Fibroblast of lung (primary cell): ENCODE measurements at regions not wholly inside any gene's neighbourhood (a gene's known extent, or its start where the extent isn't known, plus 50 kb on each side); places are given as distances from the start of the nearest gene placed in this dataset.

Experiments
- DNase-seq, 2 donors: peaks; one replicate each; pipeline versions ENCODE4 v3.0.0 to v3.0.0-alpha.2; 2010; ENCODE audit warnings: low read depth in 2 of 2
- H2AFZ ChIP-seq: 2 replicates; pipeline ENCODE4 v1.5.1; 2012; ENCODE audit warnings: low read length, control low read depth, inconsistent platforms
- H3K27ac ChIP-seq: 2 replicates; pipeline ENCODE4 v1.5.1; 2011; ENCODE audit warnings: low read length, control low read depth; ENCODE audit not compliant: insufficient read depth
- H3K27me3 ChIP-seq: 2 replicates; pipeline ENCODE4 v1.5.1; 2011; ENCODE audit warnings: mild to moderate bottlenecking, low read length; ENCODE audit not compliant: control insufficient read depth, insufficient read depth
- H3K36me3 ChIP-seq: 2 replicates; pipeline ENCODE4 v1.5.1; 2011; ENCODE audit warnings: low read length; ENCODE audit not compliant: control insufficient read depth, insufficient read depth
- H3K4me1 ChIP-seq: 2 replicates; pipeline ENCODE4 v1.5.1; 2011; ENCODE audit warnings: low read length; ENCODE audit not compliant: control insufficient read depth, insufficient read depth; ENCODE audit errors: extremely low read depth
- H3K4me2 ChIP-seq: 2 replicates; pipeline ENCODE4 v1.5.1; 2011; ENCODE audit warnings: low read length, control low read depth; ENCODE audit not compliant: insufficient read depth; ENCODE audit errors: extremely low read depth
- H3K4me3 ChIP-seq, 4 experiments: fragments of 200-600 bp in 1 of 4; sonication (generic) in 1 of 4; replicated peaks in 1 of 4; 2 replicates each; pipeline ENCODE4 v1.5.1; 2011 to 2016; ENCODE audit warnings: low read length in 4 of 4, low read depth in 3 of 4, mild to moderate bottlenecking in 3 of 4, control low read depth in 2 of 4, inconsistent platforms in 1 of 4, mixed read lengths in 1 of 4; ENCODE audit not compliant: insufficient read depth in 1 of 4; ENCODE audit errors: control extremely low read depth in 1 of 4
- H3K79me2 ChIP-seq: 2 replicates; pipeline ENCODE4 v1.5.1; 2012; ENCODE audit warnings: mild to moderate bottlenecking, low read length, inconsistent platforms; ENCODE audit not compliant: control insufficient read depth, insufficient read depth
- H3K9ac ChIP-seq: 2 replicates; pipeline ENCODE4 v1.5.1; 2011; ENCODE audit warnings: mild to moderate bottlenecking, low read length, control low read depth; ENCODE audit not compliant: insufficient read depth
- H3K9me3 ChIP-seq: 2 replicates; pipeline ENCODE4 v1.5.1; 2012; ENCODE audit warnings: low read depth, low read length; ENCODE audit not compliant: control insufficient read depth, insufficient read depth
- H4K20me1 ChIP-seq: 2 replicates; pipeline ENCODE4 v1.5.1; 2011; ENCODE audit warnings: low read length; ENCODE audit not compliant: control insufficient read depth, insufficient read depth; ENCODE audit errors: extremely low read depth
- CTCF ChIP-seq, 2 donors: IDR thresholded peaks in 1 of 2; conservative IDR thresholded peaks in 1 of 2; 1 replicate in 1 of 2; 2 replicates in 1 of 2; pipeline ENCODE4 v1.5.1; 2011 to 2012; ENCODE audit warnings: low read length in 2 of 2, control low read depth in 1 of 2, inconsistent platforms in 1 of 2, low read depth in 1 of 2, mild to moderate bottlenecking in 1 of 2
- EZH2 ChIP-seq: IDR thresholded peaks from 2 replicates; pipeline ENCODE4 v1.5.1; 2012; ENCODE audit warnings: low read length, control low read depth, mild to moderate bottlenecking; ENCODE audit errors: missing control alignments

- no peaks in the 10 kb centered on the region for H3K9me3 ChIP-seq
- no peak overlapping the region for H3K4me2 ChIP-seq
- no peaks in the 10 kb centered on the region for H3K4me1 ChIP-seq
- no peaks in the 10 kb centered on the region for H3K36me3 ChIP-seq
- no peak for TF ChIP-seq EZH2
- no peak for TF ChIP-seq CTCF (conservative IDR thresholded peaks at IDR 0.05 in 1 of 2, IDR thresholded peaks at IDR 0.05 in 1 of 2; ENCODE audit: low read depth in 1 of 2, low read length in 2 of 2)
- H3K27ac ChIP-seq = no peak overlapping the region
- DNase-seq = no peak
- H3K9ac ChIP-seq = no peak overlapping the region
- no peaks in the 10 kb centered on the region for H3K27me3 ChIP-seq
- no peaks in the 10 kb centered on the region for H3K79me2 ChIP-seq
- H3K4me3 ChIP-seq = no peak overlapping the region
- no peak overlapping the region for H2AFZ ChIP-seq
- no peaks in the 10 kb centered on the region for H4K20me1 ChIP-seq
These were observed 368.1 kb upstream of the CDH19 start for GRCh38 chr18:66971960-66972359.

DNA sequence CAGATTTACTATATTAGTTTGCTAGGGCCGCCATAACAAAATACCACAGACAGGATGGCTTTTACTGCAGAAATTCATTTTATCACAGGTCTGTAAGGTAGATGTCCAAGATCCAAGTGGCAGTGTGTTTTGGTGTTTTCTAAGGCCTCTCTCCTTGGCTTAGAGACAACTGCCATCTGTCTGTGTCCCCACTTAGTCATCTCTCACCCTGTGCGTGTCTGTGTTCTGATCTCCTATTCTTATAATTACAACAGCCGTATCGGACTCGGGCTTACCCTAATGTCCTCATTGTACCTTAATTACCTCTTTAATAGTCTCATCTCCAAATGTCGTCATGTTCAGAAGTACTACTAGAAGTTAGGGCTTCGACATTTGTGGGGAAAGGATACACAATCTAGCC lies 362.3 kb upstream of the CDH19 start:
- no peak for TF ChIP-seq CTCF (conservative IDR thresholded peaks at IDR 0.05 in 1 of 2, IDR thresholded peaks at IDR 0.05 in 1 of 2; ENCODE audit: low read depth in 1 of 2, low read length in 2 of 2)
- no peak for TF ChIP-seq EZH2
- DNase-seq = no peak
- no peaks in the 10 kb centered on the region for H3K36me3 ChIP-seq
- no peaks in the 10 kb centered on the region for H3K27me3 ChIP-seq
- H3K9ac ChIP-seq = no peak overlapping the region
- no peaks in the 10 kb centered on the region for H3K4me1 ChIP-seq
- H3K4me2 ChIP-seq = no peak overlapping the region
- no peak overlapping the region for H3K27ac ChIP-seq
- no peaks in the 10 kb centered on the region for H3K79me2 ChIP-seq
- H3K9me3 ChIP-seq = no peaks in the 10 kb centered on the region
- no peaks in the 10 kb centered on the region for H4K20me1 ChIP-seq
- no peak overlapping the region for H3K4me3 ChIP-seq
- no peak overlapping the region for H2AFZ ChIP-seq

GRCh38 chr18:66958309-66958708 lies 354.4 kb upstream of the CDH19 start:
- no peak for DNase-seq
- Histone ChIP-seq H3K4me3 (no peak overlapping the region), H4K20me1 (no peaks in the 10 kb centered on the region), H2AFZ (no peak overlapping the region), H3K4me2 (no peak overlapping the region), H3K27me3 (no peaks in the 10 kb centered on the region), H3K79me2 (no peaks in the 10 kb centered on the region), H3K36me3 (no peaks in the 10 kb centered on the region), H3K4me1 (no peaks in the 10 kb centered on the region), H3K9me3 (no peaks in the 10 kb centered on the region), H3K9ac (no peak overlapping the region), H3K27ac (no peak overlapping the region)
- TF ChIP-seq CTCF (conservative IDR thresholded peaks at IDR 0.05 in 1 of 2, IDR thresholded peaks at IDR 0.05 in 1 of 2; ENCODE audit: low read depth in 1 of 2, low read length in 2 of 2) = no peak
- no peak for TF ChIP-seq EZH2
